ENCODE measurements at regions not wholly inside any gene's neighbourhood (a gene's known extent, or its start where the extent isn't known, plus 50 kb on each side); places are given as distances from the start of the nearest gene placed in this dataset.

DNA sequence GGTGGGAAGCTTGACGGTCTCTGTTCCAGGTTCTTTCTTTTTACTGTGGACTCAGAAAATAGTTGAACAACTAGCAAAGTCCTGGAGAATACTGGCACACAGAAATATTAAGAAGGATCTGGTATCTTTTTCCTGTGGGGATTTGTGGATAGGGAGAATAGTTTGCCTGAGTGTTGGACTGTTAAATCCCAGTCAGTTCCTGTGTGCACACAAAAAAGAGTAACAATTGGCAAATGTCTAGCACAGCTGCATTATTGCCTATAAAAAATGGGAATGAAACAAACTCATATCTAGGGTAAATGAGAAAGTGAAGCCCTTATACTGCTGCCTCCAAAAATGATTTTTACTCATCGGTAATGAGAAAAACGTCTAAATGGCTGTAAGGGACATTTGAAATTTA lies 828.2 kb downstream of the JRKL start:
- Histone ChIP-seq H3K4me2 (ENCODE audit: insufficient read depth, insufficient read length, low read length) (no peak overlapping the region), H4K8ac (replicated peaks; ENCODE audit: insufficient read length, low read depth, low read length) (no peak overlapping the region), H3K9me3 (ENCODE audit: control insufficient read depth, low read depth, low read length) (no peaks in the 10 kb centered on the region), H3K56ac (ENCODE audit: insufficient read length, low read depth, low read length) (no peak overlapping the region), H3K4ac (ENCODE audit: low read depth, low read length) (no peak overlapping the region), H2BK15ac (ENCODE audit: low read depth, low read length) (no peak overlapping the region), H3K79me1 (ENCODE audit: insufficient read depth, low read depth, low read length, poor library complexity, severe bottlenecking) (no peaks in the 10 kb centered on the region), H3K79me2 (ENCODE audit: insufficient read depth, low read length) (no peaks in the 10 kb centered on the region), H3K4me1 (ENCODE audit: insufficient read depth, low read length) (no peaks in the 10 kb centered on the region), H2BK12ac (ENCODE audit: insufficient read length, low read depth, low read length) (no peak overlapping the region), H3K27me3 (ENCODE audit: insufficient read depth, low read length) (no peaks in the 10 kb centered on the region), H4K91ac (ENCODE audit: insufficient read length, low read depth, low read length) (no peak overlapping the region), H3T11ph (ENCODE audit: low read length) (no peak overlapping the region), H3K27ac (ENCODE audit: insufficient read length, low read depth, low read length) (no peak overlapping the region), H2AK5ac (ENCODE audit: insufficient read length, low read length) (no peak overlapping the region), H2AFZ (ENCODE audit: low read length) (no peak overlapping the region), H4K5ac (ENCODE audit: insufficient read length, low read depth, low read length) (no peak overlapping the region), H2BK5ac (ENCODE audit: insufficient read length, low read length) (no peak overlapping the region), H3K14ac (ENCODE audit: insufficient read depth, low read length) (no peak overlapping the region), H3K23me2 (ENCODE audit: insufficient read length, low read depth, low read length, poor library complexity, severe bottlenecking) (no peaks in the 10 kb centered on the region), H2BK120ac (ENCODE audit: low read depth, low read length, poor library complexity, severe bottlenecking) (no peak overlapping the region), H2BK20ac (ENCODE audit: low read depth, low read length, poor library complexity, severe bottlenecking) (no peak overlapping the region), H3K9ac (ENCODE audit: extremely low read depth, insufficient read length, low read length) (no peak overlapping the region), H4K20me1 (ENCODE audit: control insufficient read depth, insufficient read depth, insufficient read length) (no peaks in the 10 kb centered on the region), H3K18ac (ENCODE audit: insufficient read length, low read depth, low read length) (no peak overlapping the region), H3K23ac (ENCODE audit: insufficient read length, low read depth, low read length) (no peak overlapping the region)
- no peak overlapping the region for H3K4me3 Mint-ChIP-seq
- DNase-seq = no peak
- TF ChIP-seq, protein P1, sequence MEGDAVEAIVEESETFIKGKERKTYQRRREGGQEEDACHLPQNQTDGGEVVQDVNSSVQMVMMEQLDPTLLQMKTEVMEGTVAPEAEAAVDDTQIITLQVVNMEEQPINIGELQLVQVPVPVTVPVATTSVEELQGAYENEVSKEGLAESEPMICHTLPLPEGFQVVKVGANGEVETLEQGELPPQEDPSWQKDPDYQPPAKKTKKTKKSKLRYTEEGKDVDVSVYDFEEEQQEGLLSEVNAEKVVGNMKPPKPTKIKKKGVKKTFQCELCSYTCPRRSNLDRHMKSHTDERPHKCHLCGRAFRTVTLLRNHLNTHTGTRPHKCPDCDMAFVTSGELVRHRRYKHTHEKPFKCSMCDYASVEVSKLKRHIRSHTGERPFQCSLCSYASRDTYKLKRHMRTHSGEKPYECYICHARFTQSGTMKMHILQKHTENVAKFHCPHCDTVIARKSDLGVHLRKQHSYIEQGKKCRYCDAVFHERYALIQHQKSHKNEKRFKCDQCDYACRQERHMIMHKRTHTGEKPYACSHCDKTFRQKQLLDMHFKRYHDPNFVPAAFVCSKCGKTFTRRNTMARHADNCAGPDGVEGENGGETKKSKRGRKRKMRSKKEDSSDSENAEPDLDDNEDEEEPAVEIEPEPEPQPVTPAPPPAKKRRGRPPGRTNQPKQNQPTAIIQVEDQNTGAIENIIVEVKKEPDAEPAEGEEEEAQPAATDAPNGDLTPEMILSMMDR (conservative IDR thresholded peaks at IDR 0.05) = no peak
- H3K9me3 Mint-ChIP-seq = no peaks in the 10 kb centered on the region
- no peaks in the 10 kb centered on the region for H3K27me3 Mint-ChIP-seq (ENCODE audit: low read depth)
- no peaks in the 10 kb centered on the region for H3K36me3 Mint-ChIP-seq (ENCODE audit: insufficient read depth in 1 of 3, low read depth in 3 of 3)
- H3K27ac Mint-ChIP-seq = no peak overlapping the region
- WGBS (ENCODE audit: extremely low coverage, insufficient read length, low lambda C conversion rate) = no CpG with 5 or more reads among the region's 3 CpGs
- peaks cover 2 to 8% of the 10 kb centered on the region in 2 experiments; a peak in 2 of 4 replicates for H3K4me1 Mint-ChIP-seq
